ENCODE measurements at regions not wholly inside any gene's neighbourhood (a gene's known extent, or its start where the extent isn't known, plus 50 kb on each side); places are given as distances from the start of the nearest gene placed in this dataset.

DNA sequence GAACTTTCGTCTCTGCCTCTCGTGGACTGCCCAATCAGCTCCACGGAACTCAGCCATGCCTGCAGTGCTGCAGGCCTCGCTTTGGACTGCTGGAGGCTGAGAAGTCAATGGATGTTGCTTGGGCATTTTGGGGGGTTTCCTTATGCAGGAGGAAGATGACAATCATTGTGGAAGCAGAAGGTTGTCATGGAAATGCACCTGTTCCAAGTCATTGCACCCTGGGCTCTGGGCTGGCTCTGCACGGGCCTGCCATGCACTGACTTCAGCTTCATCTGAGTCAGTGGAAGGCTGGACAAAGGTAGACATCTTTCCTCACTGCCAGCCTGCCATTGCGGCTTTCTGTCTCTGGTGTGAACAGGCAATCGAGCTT is 217.3 kb downstream of the RPS24 start:
- DNase-seq (ENCODE audit: low read depth): no peak
- in situ Hi-C loops (cut with HindIII; ENCODE audit: low sequenced_read_pairs): no loop called here
- TF ChIP-seq, protein P1, sequence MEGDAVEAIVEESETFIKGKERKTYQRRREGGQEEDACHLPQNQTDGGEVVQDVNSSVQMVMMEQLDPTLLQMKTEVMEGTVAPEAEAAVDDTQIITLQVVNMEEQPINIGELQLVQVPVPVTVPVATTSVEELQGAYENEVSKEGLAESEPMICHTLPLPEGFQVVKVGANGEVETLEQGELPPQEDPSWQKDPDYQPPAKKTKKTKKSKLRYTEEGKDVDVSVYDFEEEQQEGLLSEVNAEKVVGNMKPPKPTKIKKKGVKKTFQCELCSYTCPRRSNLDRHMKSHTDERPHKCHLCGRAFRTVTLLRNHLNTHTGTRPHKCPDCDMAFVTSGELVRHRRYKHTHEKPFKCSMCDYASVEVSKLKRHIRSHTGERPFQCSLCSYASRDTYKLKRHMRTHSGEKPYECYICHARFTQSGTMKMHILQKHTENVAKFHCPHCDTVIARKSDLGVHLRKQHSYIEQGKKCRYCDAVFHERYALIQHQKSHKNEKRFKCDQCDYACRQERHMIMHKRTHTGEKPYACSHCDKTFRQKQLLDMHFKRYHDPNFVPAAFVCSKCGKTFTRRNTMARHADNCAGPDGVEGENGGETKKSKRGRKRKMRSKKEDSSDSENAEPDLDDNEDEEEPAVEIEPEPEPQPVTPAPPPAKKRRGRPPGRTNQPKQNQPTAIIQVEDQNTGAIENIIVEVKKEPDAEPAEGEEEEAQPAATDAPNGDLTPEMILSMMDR (IDR thresholded peaks at IDR 0.05; ENCODE audit: low read depth, low read length, missing control alignments): no peak
- H3K4me3 ChIP-seq (ENCODE audit: low read depth, low read length): no peak overlapping the region

DNA sequence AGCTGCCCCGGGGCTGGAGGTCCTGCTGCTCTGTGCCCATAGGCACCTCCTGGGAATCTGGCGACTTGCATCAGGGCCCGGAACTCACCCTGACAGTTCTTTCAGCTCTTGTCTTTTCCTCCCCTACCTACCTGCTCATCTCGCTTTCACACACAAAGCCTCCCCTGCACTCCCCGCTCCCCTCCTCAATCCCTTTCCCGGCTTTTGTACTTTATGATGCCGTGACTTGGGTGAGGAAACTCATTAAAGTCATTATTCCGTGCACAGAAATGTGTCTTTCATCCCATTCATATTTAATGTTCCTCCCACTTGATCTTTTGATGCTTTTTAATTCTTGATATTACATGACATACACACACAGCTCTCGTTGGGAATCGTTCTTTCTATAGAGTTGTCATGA is 218.6 kb downstream of the RPS24 start:
- DNase-seq (ENCODE audit: low read depth): no peak
- TF ChIP-seq, protein P1 (IDR thresholded peaks at IDR 0.05; ENCODE audit: low read depth, low read length, missing control alignments): no peak
- H3K4me3 ChIP-seq (ENCODE audit: low read depth, low read length): no peak overlapping the region
- in situ Hi-C loops (cut with HindIII; ENCODE audit: low sequenced_read_pairs): no loop called here

GRCh38 chr10:78253063-78253853 is 219.6 kb downstream of the RPS24 start:
- TF ChIP-seq, protein P1 (IDR thresholded peaks at IDR 0.05; ENCODE audit: low read depth, low read length, missing control alignments): no peak
- H3K4me3 ChIP-seq (ENCODE audit: low read depth, low read length): no peak overlapping the region
- in situ Hi-C loops (cut with HindIII; ENCODE audit: low sequenced_read_pairs): no loop called here
- no peak for DNase-seq (ENCODE audit: low read depth)

GRCh38 chr10:78254013-78254412 is 220.3 kb downstream of the RPS24 start:
- in situ Hi-C loops (cut with HindIII; ENCODE audit: low sequenced_read_pairs): no loop called here
- TF ChIP-seq, protein P1 (IDR thresholded peaks at IDR 0.05; ENCODE audit: low read depth, low read length, missing control alignments): no peak
- no peak overlapping the region for H3K4me3 ChIP-seq (ENCODE audit: low read depth, low read length)
- no peak for DNase-seq (ENCODE audit: low read depth)

DNA sequence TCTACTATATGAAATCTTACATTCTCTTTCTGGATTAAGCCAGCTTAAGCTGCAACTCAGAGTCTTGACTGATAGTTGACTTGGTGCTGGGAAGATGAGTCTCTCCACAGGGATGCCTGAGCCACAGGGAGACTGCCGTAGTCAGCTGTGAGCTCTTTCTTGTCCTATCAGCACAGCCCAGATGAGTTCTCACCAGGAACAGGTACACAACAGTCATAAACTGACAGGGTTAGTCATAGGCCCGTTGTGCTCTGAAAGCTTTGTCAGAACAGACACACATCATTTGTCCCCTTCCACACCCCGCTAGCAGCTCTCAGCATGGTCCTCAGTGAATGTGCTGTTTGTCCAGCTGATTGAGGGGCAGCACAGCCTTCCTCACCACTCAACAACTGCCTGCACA is 221.6 kb downstream of the RPS24 start:
- DNase-seq (ENCODE audit: low read depth): no peak
- in situ Hi-C loops (cut with HindIII; ENCODE audit: low sequenced_read_pairs): no loop called here
- TF ChIP-seq, protein P1 (IDR thresholded peaks at IDR 0.05; ENCODE audit: low read depth, low read length, missing control alignments): no peak
- H3K4me3 ChIP-seq (ENCODE audit: low read depth, low read length): no peak overlapping the region

- TF ChIP-seq, protein P1 (IDR thresholded peaks at IDR 0.05; ENCODE audit: low read depth, low read length, missing control alignments): no peak
- peak; percentile 88 for DNase-seq (ENCODE audit: low read depth)
- in situ Hi-C loops (cut with HindIII; ENCODE audit: low sequenced_read_pairs): no loop called here
- no peak overlapping the region for H3K4me3 ChIP-seq (ENCODE audit: low read depth, low read length)
These were observed 222.4 kb downstream of the RPS24 start for GRCh38 chr10:78255796-78256638.
